ENCODE measurements at regions not wholly inside any gene's neighbourhood (a gene's known extent, or its start where the extent isn't known, plus 50 kb on each side); places are given as distances from the start of the nearest gene placed in this dataset.
A peak's percentile ranks its signal among the peaks of the same experiment; 100 is the strongest.

DNA sequence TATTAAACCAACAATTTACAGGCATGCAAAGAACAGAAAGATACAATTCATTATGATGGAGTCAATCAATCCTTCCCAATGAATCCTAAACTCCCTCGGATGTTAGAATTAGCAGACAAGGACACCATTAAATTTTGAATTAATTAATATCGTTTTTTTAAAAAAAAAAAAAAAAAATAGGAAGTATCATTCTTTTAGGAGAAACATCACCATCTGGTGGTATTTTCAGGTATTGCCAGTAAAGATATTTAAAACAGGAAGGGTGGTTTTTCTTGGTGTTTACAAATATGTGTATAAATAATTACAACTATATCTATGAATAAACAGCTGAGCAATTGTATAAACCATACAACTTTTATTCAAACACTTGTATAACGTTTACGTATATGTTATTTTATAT lies 564.4 kb downstream of the HAO1 start:
- Histone ChIP-seq H3K27ac (ENCODE audit: extremely low read length, insufficient read depth, low read length) (no peak overlapping the region), H4K20me1 (ENCODE audit: insufficient read depth, low read length) (no peaks in the 10 kb centered on the region), H3K4me1 (ENCODE audit: insufficient read depth, low read length) (no peaks in the 10 kb centered on the region), H3K9me3 (ENCODE audit: low read length) (no peaks in the 10 kb centered on the region), H3K27me3 (ENCODE audit: control insufficient read depth in 1 of 2, insufficient read depth in 2 of 2, low read length in 2 of 2) (no peaks in the 10 kb centered on the region), H3K79me2 (ENCODE audit: insufficient read depth, low read length) (no peaks in the 10 kb centered on the region), H2AFZ (ENCODE audit: low read length) (no peak overlapping the region), H3K4me2 (ENCODE audit: low read depth, low read length) (no peak overlapping the region), H3K36me3 (replicated peaks in 1 of 2; ENCODE audit: control insufficient read depth in 1 of 2, insufficient read depth in 2 of 2, low read length in 2 of 2) (no peaks in the 10 kb centered on the region), H3K4me3 (replicated peaks in 1 of 3; ENCODE audit: insufficient read depth in 1 of 3, low read depth in 2 of 3, low read length in 3 of 3) (no peak overlapping the region), H3K9ac (ENCODE audit: insufficient read depth, low read depth, low read length) (no peak overlapping the region)
- TF ChIP-seq STAG1 (CRISPR knock-in tag; IDR thresholded peaks at IDR 0.05) (peak; percentile 35; the same call in 1 of the 2 replicates), ZNF260 (CRISPR knock-in tag; IDR thresholded peaks at IDR 0.05; ENCODE audit: borderline replicate concordance, low read depth) (no peak), CC2D1A (CRISPR knock-in tag; IDR thresholded peaks at IDR 0.05) (no peak), SP1 (IDR thresholded peaks at IDR 0.05) (no peak), SP1 (CRISPR knock-in tag; IDR thresholded peaks at IDR 0.05) (no peak)
- TF ChIP-seq, protein P1, sequence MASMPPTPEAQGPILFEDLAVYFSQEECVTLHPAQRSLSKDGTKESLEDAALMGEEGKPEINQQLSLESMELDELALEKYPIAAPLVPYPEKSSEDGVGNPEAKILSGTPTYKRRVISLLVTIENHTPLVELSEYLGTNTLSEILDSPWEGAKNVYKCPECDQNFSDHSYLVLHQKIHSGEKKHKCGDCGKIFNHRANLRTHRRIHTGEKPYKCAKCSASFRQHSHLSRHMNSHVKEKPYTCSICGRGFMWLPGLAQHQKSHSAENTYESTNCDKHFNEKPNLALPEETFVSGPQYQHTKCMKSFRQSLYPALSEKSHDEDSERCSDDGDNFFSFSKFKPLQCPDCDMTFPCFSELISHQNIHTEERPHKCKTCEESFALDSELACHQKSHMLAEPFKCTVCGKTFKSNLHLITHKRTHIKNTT (CRISPR knock-in tag; IDR thresholded peaks at IDR 0.05), result no peak
- TF ChIP-seq, protein P2, sequence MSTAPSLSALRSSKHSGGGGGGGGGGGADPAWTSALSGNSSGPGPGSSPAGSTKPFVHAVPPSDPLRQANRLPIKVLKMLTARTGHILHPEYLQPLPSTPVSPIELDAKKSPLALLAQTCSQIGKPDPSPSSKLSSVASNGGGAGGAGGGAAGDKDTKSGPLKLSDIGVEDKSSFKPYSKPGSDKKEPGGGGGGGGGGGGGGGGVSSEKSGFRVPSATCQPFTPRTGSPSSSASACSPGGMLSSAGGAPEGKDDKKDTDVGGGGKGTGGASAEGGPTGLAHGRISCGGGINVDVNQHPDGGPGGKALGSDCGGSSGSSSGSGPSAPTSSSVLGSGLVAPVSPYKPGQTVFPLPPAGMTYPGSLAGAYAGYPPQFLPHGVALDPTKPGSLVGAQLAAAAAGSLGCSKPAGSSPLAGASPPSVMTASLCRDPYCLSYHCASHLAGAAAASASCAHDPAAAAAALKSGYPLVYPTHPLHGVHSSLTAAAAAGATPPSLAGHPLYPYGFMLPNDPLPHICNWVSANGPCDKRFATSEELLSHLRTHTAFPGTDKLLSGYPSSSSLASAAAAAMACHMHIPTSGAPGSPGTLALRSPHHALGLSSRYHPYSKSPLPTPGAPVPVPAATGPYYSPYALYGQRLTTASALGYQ (CRISPR knock-in tag; IDR thresholded peaks at IDR 0.05), result no peak
- TF ChIP-seq, protein P3, sequence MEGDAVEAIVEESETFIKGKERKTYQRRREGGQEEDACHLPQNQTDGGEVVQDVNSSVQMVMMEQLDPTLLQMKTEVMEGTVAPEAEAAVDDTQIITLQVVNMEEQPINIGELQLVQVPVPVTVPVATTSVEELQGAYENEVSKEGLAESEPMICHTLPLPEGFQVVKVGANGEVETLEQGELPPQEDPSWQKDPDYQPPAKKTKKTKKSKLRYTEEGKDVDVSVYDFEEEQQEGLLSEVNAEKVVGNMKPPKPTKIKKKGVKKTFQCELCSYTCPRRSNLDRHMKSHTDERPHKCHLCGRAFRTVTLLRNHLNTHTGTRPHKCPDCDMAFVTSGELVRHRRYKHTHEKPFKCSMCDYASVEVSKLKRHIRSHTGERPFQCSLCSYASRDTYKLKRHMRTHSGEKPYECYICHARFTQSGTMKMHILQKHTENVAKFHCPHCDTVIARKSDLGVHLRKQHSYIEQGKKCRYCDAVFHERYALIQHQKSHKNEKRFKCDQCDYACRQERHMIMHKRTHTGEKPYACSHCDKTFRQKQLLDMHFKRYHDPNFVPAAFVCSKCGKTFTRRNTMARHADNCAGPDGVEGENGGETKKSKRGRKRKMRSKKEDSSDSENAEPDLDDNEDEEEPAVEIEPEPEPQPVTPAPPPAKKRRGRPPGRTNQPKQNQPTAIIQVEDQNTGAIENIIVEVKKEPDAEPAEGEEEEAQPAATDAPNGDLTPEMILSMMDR (CRISPR knock-in tag; IDR thresholded peaks at IDR 0.05), result 0 out of 2 replicates have a peak, but pooled peaks have one; percentile 29
- no TSS peak for BruUV-seq (replicated peaks)
- CTCF ChIA-PET (ENCODE audit: low intra/inter-chr PET ratio, low total read pairs), result interaction anchor here (1.9 kb wide), 1 partner anchor 262 kb away, joined by 14 read pairs; no protein-coding TSS in a partner anchor
- in situ Hi-C loops (cut with HindIII; ENCODE audit: extremely low pct_ligation_motif_present, low pct_unique_long_range_greater_than_20kb), result loop anchor here (10.0 kb wide), 1 partner anchor 261 kb away; no protein-coding TSS in a partner anchor
- POLR2A ChIA-PET, result no interaction called here
- peak; percentile 29 for DNase-seq (ENCODE audit: low spot score)
- ATAC-seq, result no peak
- WGBS (ENCODE audit: low lambda C conversion rate), result 1% methylated on average over 4 of the region's 4 CpGs
- FAIRE-seq, result no peak
- intact Hi-C loops (cut with micrococcal nuclease; ENCODE audit: unreplicated experiment), result loop anchor here (2.0 to 10.0 kb wide), 4 partner anchors 261 to 1851 kb away; no protein-coding TSS in a partner anchor
